ENCODE measurements at regions not wholly inside any gene's neighbourhood (a gene's known extent, or its start where the extent isn't known, plus 50 kb on each side); places are given as distances from the start of the nearest gene placed in this dataset.

GRCh38 chr2:156812496-156812895 is 376.3 kb downstream of the GPD2 start:
- TF ChIP-seq POLR2A (IDR thresholded peaks at IDR 0.05; ENCODE audit: low read depth, low read length) = no peak
- no peak for TF ChIP-seq CTCF (conservative IDR thresholded peaks at IDR 0.05; ENCODE audit: low read depth, low read length)
- no peak for TF ChIP-seq CEBPB (IDR thresholded peaks at IDR 0.05; ENCODE audit: low read depth, low read length)
- no peak for TF ChIP-seq CHD1 (IDR thresholded peaks at IDR 0.05; ENCODE audit: low read depth, low read length)
- TF ChIP-seq RCOR1 (IDR thresholded peaks at IDR 0.05; ENCODE audit: insufficient replicate concordance, low read length) = no peak
- no peak for TF ChIP-seq FOS (IDR thresholded peaks at IDR 0.05; ENCODE audit: low read depth, low read length)
- no peak for TF ChIP-seq SMC3 (IDR thresholded peaks at IDR 0.05; ENCODE audit: low read depth, low read length)
- no peak for TF ChIP-seq NFE2L2 (IDR thresholded peaks at IDR 0.05; ENCODE audit: low read depth, low read length)
- TF ChIP-seq USF2 (IDR thresholded peaks at IDR 0.05; ENCODE audit: low read depth, low read length) = no peak
- TF ChIP-seq RAD21 (IDR thresholded peaks at IDR 0.05; ENCODE audit: low read length) = no peak

Measured in IMR-90 (cell line).